Prostate gland (tissue), 2 donors: ENCODE measurements at regions not wholly inside any gene's neighbourhood (a gene's known extent, or its start where the extent isn't known, plus 50 kb on each side); places are given as distances from the start of the nearest gene placed in this dataset.

Source experiments
- CTCF ChIP-seq, 4 experiments: fragments of 200-600 bp in 2 of 4; fragments of 450-650 bp in 2 of 4; sonication (generic) in 2 of 4; IDR thresholded peaks; 1 replicate in 3 of 4; 2 replicates in 1 of 4; pipeline ENCODE4 v1.5.1; 2016 to 2019; ENCODE audit warnings: antibody characterized with exemption in 4 of 4, mild to moderate bottlenecking in 2 of 4, moderate library complexity in 2 of 4
- POLR2A ChIP-seq: fragments of 450-650 bp; IDR thresholded peaks from one replicate; pipeline ENCODE4 v1.6.1; 2016; ENCODE audit warnings: antibody characterized with exemption, mild to moderate bottlenecking
- POLR2AphosphoS5 ChIP-seq: sonication (generic); formaldehyde crosslinking; IDR thresholded peaks from one replicate; pipeline ENCODE4 v1.6.1; 2017; ENCODE audit warnings: antibody characterized with exemption

DNA sequence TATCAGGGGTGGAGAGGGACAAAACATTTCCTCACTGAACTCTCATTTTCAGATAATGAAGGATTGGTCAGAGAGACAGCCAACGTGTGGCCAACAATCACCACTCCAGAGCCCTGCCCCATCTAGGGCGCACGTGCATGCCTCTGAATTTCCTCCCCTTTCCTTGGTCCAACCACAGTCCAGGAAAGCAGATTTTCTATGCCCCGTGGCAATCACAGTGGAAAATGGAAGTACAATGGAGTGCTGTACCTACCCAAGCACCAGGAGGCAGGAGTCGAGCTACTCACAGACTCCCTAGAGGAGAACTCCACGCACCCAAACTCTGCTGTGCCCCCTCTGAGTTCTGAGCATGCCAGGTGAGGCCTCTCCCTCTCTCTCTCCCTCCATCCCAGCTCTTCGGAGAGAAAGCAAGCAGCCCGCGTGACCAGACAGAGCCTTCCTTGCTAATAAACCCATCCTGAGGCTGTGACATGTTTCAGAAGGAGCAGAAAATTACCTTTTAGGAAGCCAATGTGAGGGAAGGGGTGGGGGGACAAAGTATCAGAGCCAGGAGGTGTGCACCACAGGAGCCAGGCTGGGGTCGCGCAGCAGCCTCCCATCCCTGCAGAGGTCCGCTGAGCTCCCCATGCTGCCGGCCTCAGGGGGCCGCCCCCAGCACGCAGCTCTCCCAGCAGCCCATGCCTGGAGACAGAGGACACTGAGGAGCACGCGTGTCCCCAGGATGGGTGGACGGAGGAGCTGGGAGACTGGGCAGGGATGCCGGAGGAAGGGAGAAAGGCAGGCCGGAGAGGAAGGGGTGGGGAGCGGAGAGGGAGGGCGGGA lies 73.4 kb downstream of the PITPNM2 start:
- no peak for TF ChIP-seq CTCF (IDR thresholded peaks at IDR 0.05)
- no peak for TF ChIP-seq POLR2AphosphoS5
- TF ChIP-seq POLR2A = no peak
